ENCODE measurements at regions not wholly inside any gene's neighbourhood (a gene's known extent, or its start where the extent isn't known, plus 50 kb on each side); places are given as distances from the start of the nearest gene placed in this dataset.

DNA sequence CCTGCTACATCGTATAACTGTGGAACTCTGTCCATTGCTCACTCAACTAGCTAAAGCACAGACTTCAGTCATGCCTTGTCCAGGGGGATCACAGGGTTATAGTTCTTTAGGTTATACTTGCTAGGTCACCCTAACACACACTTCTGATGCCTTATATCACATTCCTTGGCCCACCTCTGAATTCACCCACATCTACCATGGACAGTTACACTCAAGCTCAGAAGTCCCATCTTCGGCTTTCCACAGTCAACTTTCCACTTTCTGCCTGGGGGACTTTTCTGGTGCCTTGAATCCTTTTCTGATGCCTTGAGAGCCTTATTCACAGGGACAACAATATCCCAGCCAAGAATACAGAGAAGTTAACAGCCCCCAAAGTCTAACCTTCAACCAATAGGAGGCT lies 129.2 kb upstream of the MAOA start:
- no peaks in the 10 kb centered on the region for H3K4me1 ChIP-seq (replicated peaks in 1 of 4; ENCODE audit: control insufficient read depth in 3 of 4, insufficient read depth in 4 of 4, low read length in 3 of 4)
- H3K4me2 ChIP-seq (ENCODE audit: insufficient read depth in 1 of 2, low read depth in 2 of 2, low read length in 2 of 2): no peak overlapping the region
- H3K36me3 ChIP-seq (ENCODE audit: control insufficient read depth in 2 of 4, insufficient read depth in 4 of 4, low read length in 3 of 4): no peaks in the 10 kb centered on the region
- H3K4ac ChIP-seq (replicated peaks; ENCODE audit: insufficient read length, low read depth, low read length): no peak overlapping the region
- no peaks in the 10 kb centered on the region for H3K79me1 ChIP-seq (ENCODE audit: low read depth, low read length)
- H2BK12ac ChIP-seq (ENCODE audit: low read depth, low read length): no peak overlapping the region
- no peak overlapping the region for H2BK120ac ChIP-seq (replicated peaks; ENCODE audit: low read depth, low read length)
- FAIRE-seq: peak; percentile 50
- H3K27ac ChIP-seq (ENCODE audit: low read depth, low read length): no peak overlapping the region
- H2BK15ac ChIP-seq (ENCODE audit: low read length): no peak overlapping the region
- no peak overlapping the region for H2AK5ac ChIP-seq (ENCODE audit: low read depth, low read length)
- no peak overlapping the region for H4K5ac ChIP-seq (ENCODE audit: insufficient read length, low read depth, low read length)
- DNase-seq (ENCODE audit: low read depth in 1 of 2, low spot score in 2 of 2): no peak
- H4K8ac ChIP-seq (ENCODE audit: extremely low read depth, insufficient read depth, low read length): no peak overlapping the region
- H3K18ac ChIP-seq (ENCODE audit: extremely low read depth, low read length): no peak overlapping the region
- no peak overlapping the region for H3K23ac ChIP-seq (ENCODE audit: insufficient read length)
- ChIA-PET CTCF (ENCODE audit: partially characterized antibody) (no interaction called here), POLR2A (ENCODE audit: partially characterized antibody) (no interaction called here)
- no peaks in the 10 kb centered on the region; a peak in 1 of 4 replicates for H3K9me3 ChIP-seq (ENCODE audit: insufficient read depth in 2 of 2, low read depth in 1 of 2, low read length in 1 of 2)
- no peak overlapping the region for H3K4me3 ChIP-seq (ENCODE audit: extremely low read depth in 1 of 4, insufficient read depth in 2 of 4, low read depth in 3 of 4, low read length in 4 of 4)
- no peak overlapping the region for H4K91ac ChIP-seq (replicated peaks; ENCODE audit: insufficient read length, low read length)
- no peaks in the 10 kb centered on the region for H3K79me2 ChIP-seq (ENCODE audit: control insufficient read depth in 1 of 2, insufficient read depth in 2 of 2, low read length in 2 of 2)
- no peak overlapping the region for H2BK5ac ChIP-seq (ENCODE audit: low read depth, low read length)
- no peak overlapping the region for H3K56ac ChIP-seq (replicated peaks; ENCODE audit: insufficient read length, low read depth, low read length)
- H2AFZ ChIP-seq (ENCODE audit: low read length): no peak overlapping the region
- 96% methylated on average over 2 of the region's 2 CpGs; no CpG with 5 or more reads in 1 of the 2 experiments for WGBS, 2 experiments (ENCODE audit: extremely low coverage in 1 of 2, insufficient coverage in 1 of 2, insufficient read length in 1 of 2, insufficient replicate concordance in 2 of 2, low coverage in 1 of 2, low lambda C conversion rate in 2 of 2, missing lambda C conversion rate in 1 of 2)
- no peak overlapping the region for H2BK20ac ChIP-seq (ENCODE audit: low read length)
- H4K20me1 ChIP-seq (replicated peaks in 1 of 2; ENCODE audit: control insufficient read depth in 1 of 2, insufficient read depth in 2 of 2, low read length in 2 of 2): no peaks in the 10 kb centered on the region
- H3K23me2 ChIP-seq (ENCODE audit: low read depth, low read length): no peaks in the 10 kb centered on the region
- H3K14ac ChIP-seq (ENCODE audit: insufficient read length): no peak overlapping the region
- no peaks in the 10 kb centered on the region for H3K27me3 ChIP-seq (replicated peaks in 1 of 4; ENCODE audit: control insufficient read depth in 3 of 4, extremely low read depth in 1 of 4, insufficient read depth in 3 of 4, low read length in 3 of 4)
- H3K9ac ChIP-seq (replicated peaks in 1 of 4; ENCODE audit: extremely low read depth in 1 of 4, low read depth in 3 of 4, low read length in 3 of 4): no peak overlapping the region
- TF ChIP-seq MAFK (IDR thresholded peaks at IDR 0.05; ENCODE audit: low read depth, low read length) (no peak), SRF (IDR thresholded peaks at IDR 0.05; ENCODE audit: low read depth, low read length) (no peak), SUZ12 (IDR thresholded peaks at IDR 0.05; ENCODE audit: low read length) (no peak), NRF1 (IDR thresholded peaks at IDR 0.05; ENCODE audit: low read depth, low read length) (no peak), YY1 (IDR thresholded peaks at IDR 0.05; ENCODE audit: low read depth, low read length) (no peak), CEBPB (IDR thresholded peaks at IDR 0.05; ENCODE audit: low read depth, low read length) (no peak), ZNF274 (IDR thresholded peaks at IDR 0.05; ENCODE audit: borderline replicate concordance, extremely low read depth, low read length) (no peak), RBBP5 (IDR thresholded peaks at IDR 0.05; ENCODE audit: borderline replicate concordance, low read depth, low read length) (no peak), SIN3A (conservative IDR thresholded peaks at IDR 0.05 in 1 of 2, IDR thresholded peaks at IDR 0.05 in 1 of 2; ENCODE audit: low read depth in 1 of 2, low read length in 2 of 2) (no peak), BACH1 (IDR thresholded peaks at IDR 0.05; ENCODE audit: low read length) (no peak), KDM1A (IDR thresholded peaks at IDR 0.05; ENCODE audit: borderline replicate concordance, low read length) (no peak), TCF12 (IDR thresholded peaks at IDR 0.05; ENCODE audit: low read depth, low read length) (no peak), ASH2L (IDR thresholded peaks at IDR 0.05; ENCODE audit: low read length) (no peak), HDAC6 (IDR thresholded peaks at IDR 0.05; ENCODE audit: low read depth, low read length) (no peak)
- TF ChIP-seq, protein P1, sequence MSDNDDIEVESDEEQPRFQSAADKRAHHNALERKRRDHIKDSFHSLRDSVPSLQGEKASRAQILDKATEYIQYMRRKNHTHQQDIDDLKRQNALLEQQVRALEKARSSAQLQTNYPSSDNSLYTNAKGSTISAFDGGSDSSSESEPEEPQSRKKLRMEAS (IDR thresholded peaks at IDR 0.05): no peak
